Stimulated activated naive CD8-positive, alpha-beta T cell treated with anti-CD3 and anti-CD28 coated beads, Interleukin-15, Interleukin-2, amounts not matched to agents 100 ng/mL and 50 ng/mL, for 24 hours (primary cell): ENCODE measurements at regions not wholly inside any gene's neighbourhood (a gene's known extent, or its start where the extent isn't known, plus 50 kb on each side); places are given as distances from the start of the nearest gene placed in this dataset.
"Not testable (repeated sequence)": the region's sequence is repeated elsewhere in the genome, so short reads cannot be mapped to it uniquely, and the experiment has no call there.

Experiments
- H3K27ac Mint-ChIP-seq: one replicate; pipeline ENCODE4 v1.8.0; 2021; ENCODE audit warnings: mild to moderate bottlenecking, mixed read lengths
- H3K27me3 Mint-ChIP-seq: one replicate; pipeline ENCODE4 v1.8.0; 2021; ENCODE audit warnings: mixed read lengths
- H3K36me3 Mint-ChIP-seq: one replicate; pipeline ENCODE4 v1.8.0; 2021; ENCODE audit warnings: low read depth, mixed read lengths
- H3K4me1 Mint-ChIP-seq: one replicate; pipeline ENCODE4 v1.8.0; 2021; ENCODE audit warnings: low read depth, mixed read lengths
- H3K4me3 Mint-ChIP-seq: one replicate; pipeline ENCODE4 v1.8.0; 2021; ENCODE audit warnings: mild to moderate bottlenecking, mixed read lengths
- H3K9me3 Mint-ChIP-seq: one replicate; pipeline ENCODE4 v1.8.0; 2021; ENCODE audit warnings: mixed read lengths

DNA sequence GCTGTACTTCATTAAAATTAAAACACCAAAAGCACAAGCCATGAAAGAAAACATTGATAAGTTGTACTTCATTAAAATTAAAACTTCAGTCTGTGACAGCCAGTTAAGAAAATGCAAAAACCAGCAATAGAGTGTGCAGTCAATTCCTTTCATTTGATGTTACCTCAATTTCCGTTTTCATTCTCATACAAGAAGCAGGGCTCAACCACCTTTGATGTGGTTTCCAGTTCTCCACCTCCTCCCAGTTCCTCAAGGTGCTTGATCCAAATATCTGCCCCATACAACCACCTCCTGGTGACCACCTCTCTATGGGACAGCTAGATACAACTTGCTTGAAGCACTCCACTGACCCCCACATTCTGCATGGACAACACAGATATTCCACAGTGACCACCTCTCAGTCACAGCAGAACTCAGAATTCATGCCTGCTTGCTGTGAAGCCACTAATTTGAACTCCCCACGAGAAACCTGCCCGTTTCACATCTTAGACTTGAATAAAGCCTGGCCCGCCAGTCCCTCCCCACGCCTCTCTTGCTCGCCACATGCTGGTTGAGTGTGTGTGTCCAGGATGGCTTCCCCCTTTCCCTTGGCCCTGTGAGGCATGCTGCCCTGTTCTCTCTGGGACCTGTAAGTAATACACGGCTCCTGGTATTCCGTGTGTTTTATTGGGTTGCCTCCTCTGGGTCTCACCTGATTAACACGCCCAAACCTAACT is 66.1 kb downstream of the FAM50B start:
- peak overlapping the region; percentile 18 for H3K4me3 Mint-ChIP-seq
- H3K9me3 Mint-ChIP-seq, result no peaks in the 10 kb centered on the region
- H3K27ac Mint-ChIP-seq, result no peak overlapping the region
- peaks cover 42% of the 10 kb centered on the region for H3K27me3 Mint-ChIP-seq
- no peaks in the 10 kb centered on the region for H3K36me3 Mint-ChIP-seq
- peaks cover 22% of the 10 kb centered on the region for H3K4me1 Mint-ChIP-seq

DNA sequence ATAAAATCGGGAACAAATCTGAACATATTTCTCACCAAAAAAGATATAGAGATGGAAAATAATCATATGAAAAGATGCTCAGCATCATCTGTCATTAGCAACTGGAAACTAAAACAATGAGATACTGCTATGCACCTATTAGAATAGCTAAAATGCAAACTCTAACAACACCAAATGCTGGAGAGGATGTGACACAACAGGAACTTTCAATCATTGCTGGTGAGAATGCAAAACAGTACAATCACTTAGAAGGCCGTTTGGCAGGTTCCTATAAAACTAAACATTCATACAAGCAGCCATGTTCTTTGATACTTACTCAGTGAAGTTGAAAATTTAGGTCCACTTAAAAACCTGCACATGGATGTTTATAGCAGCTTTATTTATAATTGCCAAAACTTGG is 67.0 kb downstream of the FAM50B start:
- peaks cover 34% of the 10 kb centered on the region for H3K27me3 Mint-ChIP-seq
- H3K9me3 Mint-ChIP-seq, result no peaks in the 10 kb centered on the region
- no peaks in the 10 kb centered on the region for H3K36me3 Mint-ChIP-seq
- no peak overlapping the region for H3K4me3 Mint-ChIP-seq
- no peak overlapping the region for H3K27ac Mint-ChIP-seq
- H3K4me1 Mint-ChIP-seq, result peaks cover 22% of the 10 kb centered on the region

DNA sequence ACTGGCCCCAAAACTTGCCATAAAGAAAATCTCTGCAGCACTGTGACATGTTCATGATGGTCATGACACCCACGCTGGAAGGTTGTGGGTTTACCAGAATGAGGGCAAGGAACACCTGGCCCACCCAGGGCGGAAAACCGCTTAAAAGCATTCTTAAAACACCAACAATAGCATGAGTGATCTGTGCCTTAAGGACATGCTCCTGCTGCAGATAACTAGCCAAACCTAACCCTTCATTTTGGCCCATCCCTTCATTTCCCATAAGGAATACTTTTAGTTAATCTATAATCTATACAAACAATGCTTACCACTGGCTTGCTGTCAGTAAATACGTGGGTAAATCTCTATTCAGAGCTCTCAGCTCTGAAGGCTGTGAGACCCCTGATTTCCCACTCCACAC is 67.6 kb downstream of the FAM50B start:
- not testable (repeated sequence) for H3K36me3 Mint-ChIP-seq, H3K4me3 Mint-ChIP-seq

DNA sequence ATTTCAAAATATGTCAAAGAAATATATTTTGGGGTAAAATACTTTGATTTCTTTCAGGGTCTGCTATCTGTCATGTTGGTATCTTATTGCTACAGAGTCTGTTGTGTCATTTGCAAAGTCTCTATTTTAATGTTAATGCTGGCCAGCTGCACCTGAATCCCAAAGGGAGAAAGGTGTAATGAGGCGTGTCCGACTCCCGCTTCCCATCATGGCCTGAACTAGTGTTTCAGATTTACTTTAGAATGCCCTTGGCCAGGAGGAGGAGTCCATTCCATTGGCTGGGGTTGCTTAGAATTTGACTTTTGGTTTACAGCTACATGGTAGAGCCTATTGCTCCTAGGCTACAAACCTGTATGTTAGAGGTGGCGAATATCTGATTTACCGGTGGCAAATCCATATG is 69.3 kb downstream of the FAM50B start:
- Mint-ChIP-seq H3K36me3 (no peaks in the 10 kb centered on the region), H3K27ac (no peak overlapping the region), H3K27me3 (peaks cover 14% of the 10 kb centered on the region), H3K4me3 (no peak overlapping the region), H3K4me1 (peaks cover 22% of the 10 kb centered on the region), H3K9me3 (no peaks in the 10 kb centered on the region)

More for the DNA sequence above, 67.6 kb downstream of the FAM50B start:
- H3K27ac Mint-ChIP-seq, H3K9me3 Mint-ChIP-seq: not testable (repeated sequence)
- peaks cover 29% of the 10 kb centered on the region for H3K27me3 Mint-ChIP-seq
- peaks cover 22% of the 10 kb centered on the region for H3K4me1 Mint-ChIP-seq

DNA sequence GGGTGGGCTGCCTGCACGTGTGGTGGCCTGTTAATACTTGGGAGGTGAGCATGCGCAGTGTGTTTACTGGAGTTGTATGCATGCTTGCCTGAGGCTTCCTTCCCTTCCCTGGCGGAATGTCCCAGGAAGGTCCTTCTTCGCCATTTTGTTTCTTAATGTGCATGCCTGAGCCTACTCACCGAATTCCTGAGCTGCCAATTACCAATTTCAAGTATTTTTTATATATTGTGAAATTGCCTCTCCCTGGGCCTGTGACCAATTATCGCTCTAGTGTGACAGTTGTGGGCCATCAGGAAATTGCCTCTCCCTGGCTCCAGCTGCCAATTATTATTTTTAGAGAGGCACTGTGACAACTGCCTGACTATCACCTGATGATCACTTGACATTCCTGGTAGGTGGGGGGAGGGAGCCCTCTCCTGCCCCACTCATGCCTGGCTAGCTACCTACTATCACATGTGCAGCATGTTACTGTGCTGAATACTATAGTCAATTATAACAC is 70.0 kb downstream of the FAM50B start:
- Mint-ChIP-seq H3K4me1 (peaks cover 19% of the 10 kb centered on the region), H3K36me3 (no peaks in the 10 kb centered on the region), H3K27ac (no peak overlapping the region), H3K27me3 (peaks cover 11% of the 10 kb centered on the region), H3K4me3 (no peak overlapping the region), H3K9me3 (no peaks in the 10 kb centered on the region)

DNA sequence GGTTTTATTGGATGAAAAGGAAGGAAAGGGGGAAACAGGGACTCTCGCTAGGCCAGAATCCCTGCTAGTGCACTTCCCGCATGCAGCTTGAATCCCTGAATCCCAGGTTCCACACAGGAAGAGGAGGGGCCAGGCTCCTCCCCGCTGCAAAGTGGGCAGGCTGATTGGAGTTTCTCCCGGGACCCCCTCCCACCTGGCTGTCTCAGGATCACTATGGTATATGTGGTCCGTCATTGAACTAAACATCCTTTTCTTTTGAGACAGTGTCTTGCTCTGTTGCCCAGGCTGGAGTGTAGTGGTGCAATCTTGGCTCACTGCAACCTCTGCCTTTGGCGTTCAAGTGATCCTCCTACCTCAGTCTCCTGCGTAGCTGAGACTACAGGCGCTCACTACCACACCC is 70.7 kb downstream of the FAM50B start:
- Mint-ChIP-seq H3K9me3 (no peaks in the 10 kb centered on the region), H3K4me3 (no peak overlapping the region), H3K27me3 (peaks cover 8% of the 10 kb centered on the region), H3K36me3 (no peaks in the 10 kb centered on the region), H3K4me1 (peaks cover 12% of the 10 kb centered on the region), H3K27ac (no peak overlapping the region)

DNA sequence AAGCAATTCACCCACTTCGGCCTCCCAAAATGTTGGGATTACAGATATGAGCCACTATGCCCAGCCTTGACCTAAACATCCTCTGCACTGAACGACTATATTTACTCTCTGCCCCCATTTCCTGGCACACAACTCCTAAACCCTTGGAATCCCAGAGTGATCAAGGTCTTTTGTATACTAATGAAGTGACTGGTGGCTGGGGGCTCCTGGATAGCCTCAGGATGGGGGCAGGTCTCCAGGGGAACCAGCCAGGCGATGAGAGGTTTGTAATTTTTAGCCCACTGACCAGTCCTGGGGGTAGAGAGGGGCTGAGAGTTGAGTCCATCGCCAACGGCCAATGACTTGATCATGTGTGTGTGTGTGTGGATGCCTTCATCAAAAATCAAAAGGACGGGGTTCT is 71.1 kb downstream of the FAM50B start:
- Mint-ChIP-seq H3K4me1 (peaks cover 7% of the 10 kb centered on the region), H3K4me3 (no peak overlapping the region), H3K27ac (no peak overlapping the region), H3K9me3 (no peaks in the 10 kb centered on the region), H3K27me3 (peaks cover 3% of the 10 kb centered on the region), H3K36me3 (no peaks in the 10 kb centered on the region)

DNA sequence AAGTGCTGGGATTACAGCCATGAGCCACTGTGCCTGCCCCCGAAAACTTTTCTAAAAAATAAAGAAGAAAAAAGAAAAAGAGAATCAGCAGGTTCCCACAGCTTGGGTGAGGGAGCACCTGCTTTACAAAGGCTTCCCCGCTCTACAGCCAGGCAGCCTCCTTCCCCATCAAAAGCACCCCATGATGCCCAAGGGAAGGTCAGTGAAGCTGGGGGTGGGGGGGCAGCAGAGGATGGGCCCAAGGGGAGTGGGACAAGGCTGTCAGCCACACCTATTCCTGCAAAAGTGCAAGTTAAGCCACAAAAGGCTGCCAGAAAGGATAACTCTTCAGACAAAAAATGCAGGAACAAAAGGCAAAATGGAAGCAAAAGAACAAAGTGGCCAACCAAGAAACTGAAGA is 72.5 kb downstream of the FAM50B start:
- no peaks in the 10 kb centered on the region for H3K9me3 Mint-ChIP-seq
- no peaks in the 10 kb centered on the region for H3K4me1 Mint-ChIP-seq
- H3K36me3 Mint-ChIP-seq, result no peaks in the 10 kb centered on the region
- H3K4me3 Mint-ChIP-seq, result no peak overlapping the region
- no peaks in the 10 kb centered on the region for H3K27me3 Mint-ChIP-seq
- no peak overlapping the region for H3K27ac Mint-ChIP-seq

DNA sequence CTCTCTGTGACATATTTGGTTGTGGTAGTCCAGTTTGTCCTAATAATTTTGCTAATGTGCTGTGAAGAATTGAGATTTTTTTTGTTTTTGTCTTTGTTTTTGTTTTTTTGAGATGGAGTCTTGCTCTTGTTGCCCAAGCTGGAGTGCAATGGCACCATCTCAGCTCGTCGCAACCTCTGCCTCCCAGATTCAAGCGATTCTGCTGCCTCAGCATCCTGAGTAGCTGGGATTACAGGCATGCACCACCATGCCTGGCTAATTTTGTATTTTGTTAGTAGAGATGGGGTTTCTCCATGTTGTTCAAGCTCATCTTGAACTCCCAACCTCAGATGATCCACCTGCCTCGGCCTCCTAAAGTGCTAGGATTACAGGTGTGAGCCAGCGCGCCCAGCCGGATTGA is 73.4 kb downstream of the FAM50B start:
- H3K27me3 Mint-ChIP-seq, H3K36me3 Mint-ChIP-seq, H3K9me3 Mint-ChIP-seq, H3K4me1 Mint-ChIP-seq, H3K4me3 Mint-ChIP-seq, H3K27ac Mint-ChIP-seq: not testable (repeated sequence)

DNA sequence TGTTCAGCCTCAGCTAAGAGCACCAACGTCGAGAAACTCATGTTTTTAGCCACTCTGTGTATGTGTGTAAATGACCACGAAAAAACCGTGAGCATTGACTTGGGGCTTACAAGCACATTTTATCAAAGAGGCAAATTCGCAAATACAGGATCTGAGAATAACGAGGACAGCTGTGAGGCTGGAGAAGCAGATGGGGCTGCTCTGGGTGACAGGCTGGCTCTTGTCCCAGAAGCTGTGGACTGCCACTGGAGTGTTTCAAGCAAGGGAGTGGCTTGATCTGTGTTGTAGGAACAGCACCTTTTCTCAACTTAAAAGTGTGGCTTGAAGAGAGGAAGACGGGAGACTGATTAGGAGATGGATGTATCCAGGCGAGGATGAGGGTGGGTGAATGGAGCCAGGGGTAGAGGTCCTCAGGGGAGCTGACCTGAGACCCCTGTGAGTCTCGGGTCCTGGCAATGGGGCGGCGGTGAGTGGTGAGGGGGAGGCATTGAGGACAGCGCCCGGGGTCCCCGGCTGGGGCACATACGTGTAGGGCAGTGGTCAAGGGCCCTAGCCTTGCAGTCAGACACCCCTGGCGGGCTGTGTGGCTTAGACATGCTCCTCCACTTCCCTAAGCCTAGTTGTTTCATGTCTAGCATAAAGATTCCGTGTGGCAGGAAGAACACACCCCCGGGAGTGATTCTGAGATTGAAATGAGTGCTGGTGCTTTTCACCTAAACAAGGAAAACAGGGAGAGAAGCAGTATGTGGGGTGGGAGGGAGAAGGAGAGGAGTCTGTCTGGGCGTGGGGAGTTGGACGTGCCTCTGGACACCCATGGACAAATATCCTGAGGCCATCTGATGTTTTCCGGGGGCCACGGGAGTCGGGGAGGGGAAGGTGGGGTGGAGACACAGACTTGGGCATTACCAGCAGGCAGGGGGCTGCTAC is 76.3 kb downstream of the FAM50B start:
- H3K36me3 Mint-ChIP-seq, H3K27me3 Mint-ChIP-seq, H3K9me3 Mint-ChIP-seq, H3K4me1 Mint-ChIP-seq, H3K4me3 Mint-ChIP-seq, H3K27ac Mint-ChIP-seq: not testable (repeated sequence)

DNA sequence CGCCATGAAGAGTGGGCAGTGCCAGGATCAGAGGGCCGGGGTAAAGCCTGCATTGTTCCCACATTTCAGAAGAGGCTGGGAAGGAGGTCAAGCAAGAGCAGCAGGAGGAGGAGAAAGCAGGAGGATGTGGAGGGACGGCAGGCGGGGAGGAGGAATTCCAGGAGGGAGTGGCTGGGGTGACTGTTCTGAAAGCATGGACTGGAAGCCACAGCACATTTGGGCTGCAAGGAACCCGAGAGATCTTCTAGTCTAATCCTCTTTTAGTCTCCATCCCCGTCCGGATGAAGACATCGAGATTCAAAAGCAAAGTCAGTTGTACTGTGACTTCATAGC is 76.9 kb downstream of the FAM50B start:
- Mint-ChIP-seq H3K4me3 (no peak overlapping the region), H3K27ac (no peak overlapping the region), H3K9me3 (no peaks in the 10 kb centered on the region), H3K36me3 (no peaks in the 10 kb centered on the region), H3K27me3 (no peaks in the 10 kb centered on the region), H3K4me1 (no peaks in the 10 kb centered on the region)

DNA sequence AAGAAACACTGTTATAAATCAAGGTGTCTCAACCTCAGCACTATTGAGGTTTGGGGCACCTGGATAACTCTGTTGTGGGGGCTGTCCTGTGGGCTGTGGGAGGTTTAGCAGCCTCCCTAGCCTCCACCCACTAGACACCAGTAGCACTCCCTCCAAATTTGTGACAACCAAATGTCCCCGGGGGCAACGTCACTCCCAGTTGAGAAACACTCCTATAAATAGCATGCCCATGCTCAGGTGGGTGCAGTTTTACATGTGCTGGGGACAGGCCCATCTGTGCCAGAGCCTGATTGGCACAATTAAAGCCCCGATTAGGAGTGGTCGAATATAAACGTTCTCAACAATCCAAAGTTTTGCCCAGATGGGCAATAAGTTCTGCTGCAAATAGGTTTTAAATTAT is 78.9 kb downstream of the FAM50B start:
- no peaks in the 10 kb centered on the region for H3K9me3 Mint-ChIP-seq
- no peaks in the 10 kb centered on the region for H3K36me3 Mint-ChIP-seq
- no peak overlapping the region for H3K27ac Mint-ChIP-seq
- H3K4me1 Mint-ChIP-seq, result no peaks in the 10 kb centered on the region
- H3K27me3 Mint-ChIP-seq, result no peaks in the 10 kb centered on the region
- no peak overlapping the region for H3K4me3 Mint-ChIP-seq

DNA sequence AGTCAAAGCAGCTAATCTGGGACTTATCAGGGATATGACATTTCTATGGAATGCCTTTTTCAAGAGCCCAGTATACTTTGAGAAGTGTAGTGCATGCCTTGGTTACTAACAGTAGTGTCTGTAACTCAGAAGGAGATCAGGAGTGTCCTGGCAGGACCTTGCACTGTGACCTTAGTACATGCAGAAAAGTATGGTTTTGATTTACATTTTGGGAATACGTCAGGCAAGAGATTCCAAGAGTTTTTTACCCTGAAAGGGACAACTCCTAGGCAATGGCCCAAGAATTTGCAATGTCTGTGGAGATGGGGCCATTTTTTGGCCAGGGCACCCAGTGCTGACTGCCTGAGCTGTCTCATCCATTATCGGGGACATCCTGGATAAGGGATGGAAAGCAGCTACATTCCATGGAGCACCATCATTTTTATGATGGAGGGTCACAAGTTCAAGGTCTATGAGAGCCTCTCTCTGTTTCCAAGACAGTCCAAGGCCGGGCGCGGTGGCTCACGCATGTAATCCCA is 80.2 kb downstream of the FAM50B start:
- no peak overlapping the region for H3K4me3 Mint-ChIP-seq
- H3K27me3 Mint-ChIP-seq, result no peaks in the 10 kb centered on the region
- H3K4me1 Mint-ChIP-seq, result no peaks in the 10 kb centered on the region
- no peak overlapping the region for H3K27ac Mint-ChIP-seq
- no peaks in the 10 kb centered on the region for H3K36me3 Mint-ChIP-seq
- H3K9me3 Mint-ChIP-seq, result no peaks in the 10 kb centered on the region

DNA sequence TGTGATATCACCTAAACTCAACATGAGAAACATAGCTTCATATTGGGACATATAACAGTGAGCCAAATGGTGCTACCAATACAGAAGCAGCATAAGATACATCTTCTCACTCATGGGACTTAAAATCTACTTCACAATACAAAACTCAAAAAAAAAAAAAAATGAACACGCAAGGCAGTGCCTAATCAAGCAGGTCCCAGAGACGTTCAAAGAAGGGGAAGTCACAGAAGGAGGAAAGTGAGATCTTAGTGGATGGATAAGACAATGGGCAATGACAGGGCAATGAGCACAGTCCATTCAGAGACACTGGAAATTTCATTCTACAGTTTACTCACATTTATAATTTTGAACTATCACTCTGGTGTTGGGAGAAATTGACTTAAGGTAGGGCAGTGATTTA is 88.3 kb downstream of the FAM50B start:
- Mint-ChIP-seq H3K27me3 (peaks cover 35% of the 10 kb centered on the region), H3K4me3 (no peak overlapping the region), H3K36me3 (no peaks in the 10 kb centered on the region), H3K27ac (no peak overlapping the region), H3K4me1 (no peaks in the 10 kb centered on the region), H3K9me3 (no peaks in the 10 kb centered on the region)

DNA sequence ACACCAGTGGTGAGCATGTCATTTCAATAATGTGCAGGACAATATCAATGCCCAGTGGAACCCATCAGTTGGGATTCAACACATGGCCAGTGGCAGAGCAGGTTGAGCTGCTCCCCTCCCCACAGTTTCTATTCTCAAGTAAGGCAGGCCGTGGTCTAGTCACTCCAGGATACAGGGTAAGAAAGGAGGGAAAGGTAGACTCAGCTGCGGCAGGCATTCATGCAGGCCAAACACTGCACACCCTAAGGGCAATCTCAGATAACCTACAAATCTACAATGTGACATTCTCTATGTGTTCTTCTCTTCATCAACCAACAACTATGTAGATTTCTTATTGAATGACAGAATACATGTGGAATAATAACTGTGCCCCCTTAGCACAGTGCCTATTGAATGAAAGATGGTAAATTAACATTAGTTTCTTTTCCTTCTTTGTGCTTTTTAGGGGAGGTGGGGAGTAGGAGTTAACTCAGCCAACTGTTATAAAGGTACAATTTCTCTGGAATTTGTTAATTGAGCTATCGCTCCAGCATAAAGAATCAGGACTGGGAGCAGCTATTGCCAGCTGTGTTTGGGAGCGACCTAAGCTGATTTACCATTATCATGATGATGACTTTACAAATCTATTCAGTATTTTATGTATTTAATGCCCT is 89.7 kb downstream of the FAM50B start:
- no peaks in the 10 kb centered on the region for H3K4me1 Mint-ChIP-seq
- no peaks in the 10 kb centered on the region for H3K36me3 Mint-ChIP-seq
- no peak overlapping the region for H3K4me3 Mint-ChIP-seq
- H3K27ac Mint-ChIP-seq, result no peak overlapping the region
- H3K9me3 Mint-ChIP-seq, result no peaks in the 10 kb centered on the region
- peaks cover 37% of the 10 kb centered on the region for H3K27me3 Mint-ChIP-seq
